Colonic mucosa (tissue), 4 donors: ENCODE measurements at regions not wholly inside any gene's neighbourhood (a gene's known extent, or its start where the extent isn't known, plus 50 kb on each side); places are given as distances from the start of the nearest gene placed in this dataset.

ENCODE experiments used
- DNase-seq: peaks from one replicate; pipeline ENCODE4 v3.0.0-alpha.2; 2020
- H3K27ac ChIP-seq: fragments of 200-600 bp; one replicate; pipeline ENCODE4 v1.8.0; 2021
- H3K27me3 ChIP-seq: fragments of 200-600 bp; one replicate; pipeline ENCODE4 v1.8.0; 2021
- H3K36me3 ChIP-seq: fragments of 200-600 bp; one replicate; pipeline ENCODE4 v1.8.0; 2021
- H3K4me1 ChIP-seq: fragments of 200-600 bp; one replicate; pipeline ENCODE4 v1.8.0; 2021; ENCODE audit warnings: mild to moderate bottlenecking
- H3K4me3 ChIP-seq: fragments of 200-600 bp; one replicate; pipeline ENCODE4 v1.8.0; 2021
- H3K9ac ChIP-seq, 2 donors: one replicate each; pipeline ENCODE4 v1.7.0; 2013; ENCODE audit warnings: control low read depth in 2 of 2, low read depth in 2 of 2, low read length in 2 of 2
- H3K9me3 ChIP-seq: fragments of 200-600 bp; one replicate; pipeline ENCODE4 v1.8.0; 2021
- intact Hi-C: fragments of 100-400 bp; cut with DNase I; formaldehyde crosslinking; loops from one replicate; pipeline ENCODE4 v1.14.1; 2022
- TF ChIP-seq, protein P1 (sequence below): fragments of 200-600 bp; IDR thresholded peaks from one replicate; pipeline ENCODE4 v1.8.0; 2022; ENCODE audit warnings: antibody characterized with exemption, mild to moderate bottlenecking
- donor health status: healthy.
- donor health status: DM: no; HTN: no; CAD: no.
- donor health status: DM: no; HTN: no; CAD: no.

DNA sequence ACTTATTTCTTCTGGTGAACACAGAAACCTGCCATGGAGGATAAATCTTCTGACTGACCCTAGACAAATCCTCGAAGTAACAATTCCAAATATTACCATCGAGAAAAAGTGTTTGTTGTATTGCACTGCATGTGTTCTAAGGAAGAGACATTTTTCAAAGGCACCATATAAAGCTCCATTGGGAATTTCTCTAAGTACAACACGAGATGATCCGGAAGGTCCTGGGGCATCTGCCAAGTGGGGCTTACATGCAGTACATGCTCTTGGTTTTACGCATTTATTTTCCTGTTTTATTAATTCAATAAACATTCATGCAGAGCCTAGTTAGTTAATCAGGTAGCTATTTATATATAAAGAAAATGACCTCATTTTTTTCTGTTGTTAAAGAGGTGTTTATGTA, 692.0 kb upstream of the IGFBP3 start:
- Histone ChIP-seq H3K27me3 (no peaks in the 10 kb centered on the region), H3K4me1 (no peaks in the 10 kb centered on the region), H3K27ac (no peak overlapping the region), H3K9me3 (no peaks in the 10 kb centered on the region), H3K36me3 (no peaks in the 10 kb centered on the region), H3K4me3 (no peak overlapping the region), H3K9ac (no peak overlapping the region)
- TF ChIP-seq, protein P1, sequence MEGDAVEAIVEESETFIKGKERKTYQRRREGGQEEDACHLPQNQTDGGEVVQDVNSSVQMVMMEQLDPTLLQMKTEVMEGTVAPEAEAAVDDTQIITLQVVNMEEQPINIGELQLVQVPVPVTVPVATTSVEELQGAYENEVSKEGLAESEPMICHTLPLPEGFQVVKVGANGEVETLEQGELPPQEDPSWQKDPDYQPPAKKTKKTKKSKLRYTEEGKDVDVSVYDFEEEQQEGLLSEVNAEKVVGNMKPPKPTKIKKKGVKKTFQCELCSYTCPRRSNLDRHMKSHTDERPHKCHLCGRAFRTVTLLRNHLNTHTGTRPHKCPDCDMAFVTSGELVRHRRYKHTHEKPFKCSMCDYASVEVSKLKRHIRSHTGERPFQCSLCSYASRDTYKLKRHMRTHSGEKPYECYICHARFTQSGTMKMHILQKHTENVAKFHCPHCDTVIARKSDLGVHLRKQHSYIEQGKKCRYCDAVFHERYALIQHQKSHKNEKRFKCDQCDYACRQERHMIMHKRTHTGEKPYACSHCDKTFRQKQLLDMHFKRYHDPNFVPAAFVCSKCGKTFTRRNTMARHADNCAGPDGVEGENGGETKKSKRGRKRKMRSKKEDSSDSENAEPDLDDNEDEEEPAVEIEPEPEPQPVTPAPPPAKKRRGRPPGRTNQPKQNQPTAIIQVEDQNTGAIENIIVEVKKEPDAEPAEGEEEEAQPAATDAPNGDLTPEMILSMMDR: no peak
- intact Hi-C loops: no loop called here
- DNase-seq: no peak

DNA sequence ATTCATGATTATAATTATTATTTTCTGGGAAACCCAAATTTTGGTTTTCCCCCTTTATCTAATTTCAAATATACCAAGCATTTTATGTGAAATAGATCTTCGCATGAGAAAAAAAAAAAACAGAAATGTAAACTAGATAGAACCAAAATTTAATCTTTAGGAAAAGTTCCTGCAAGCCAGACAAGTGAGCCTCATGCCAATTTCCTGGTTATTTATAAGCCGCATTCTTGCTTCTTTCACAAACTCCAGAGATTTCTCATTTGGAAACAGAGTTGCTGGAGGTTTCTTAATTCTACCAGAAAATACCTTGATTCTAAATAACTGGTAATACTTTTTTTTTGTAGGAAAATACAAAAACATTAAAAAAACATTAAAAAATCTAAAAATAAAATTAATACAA, 690.4 kb upstream of the IGFBP3 start:
- no peak for DNase-seq
- H3K27ac ChIP-seq: no peak overlapping the region
- H3K9me3 ChIP-seq: no peaks in the 10 kb centered on the region
- no peaks in the 10 kb centered on the region for H3K4me1 ChIP-seq
- no peak overlapping the region for H3K9ac ChIP-seq
- H3K36me3 ChIP-seq: no peaks in the 10 kb centered on the region
- no peaks in the 10 kb centered on the region for H3K27me3 ChIP-seq
- TF ChIP-seq, protein P1: no peak
- intact Hi-C loops: no loop called here
- no peak overlapping the region for H3K4me3 ChIP-seq

DNA sequence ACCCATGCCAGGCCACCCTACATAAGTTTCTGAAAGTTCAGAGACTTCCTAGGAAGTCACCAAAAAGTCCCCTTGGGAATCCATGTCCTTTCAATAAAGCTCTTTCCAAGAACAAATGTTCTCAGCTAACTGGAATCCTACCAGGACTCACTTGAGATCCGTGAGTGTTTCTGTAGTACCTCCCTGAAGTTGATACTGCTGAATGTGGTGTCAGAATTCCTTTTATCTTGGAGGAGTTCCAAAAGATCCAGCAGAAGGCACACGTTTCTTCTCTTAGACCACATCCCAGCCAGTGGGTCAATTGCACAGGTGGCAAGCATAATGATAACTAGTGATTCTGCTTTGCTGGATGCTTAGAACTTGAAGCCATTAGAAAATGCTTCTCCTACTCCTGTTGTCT, 689.7 kb upstream of the IGFBP3 start:
- DNase-seq: no peak
- no peak overlapping the region for H3K9ac ChIP-seq
- TF ChIP-seq, protein P1: no peak
- no peaks in the 10 kb centered on the region for H3K9me3 ChIP-seq
- H3K27ac ChIP-seq: no peak overlapping the region
- intact Hi-C loops: no loop called here
- H3K4me1 ChIP-seq: no peaks in the 10 kb centered on the region
- H3K4me3 ChIP-seq: no peak overlapping the region
- H3K36me3 ChIP-seq: no peaks in the 10 kb centered on the region
- no peaks in the 10 kb centered on the region for H3K27me3 ChIP-seq

DNA sequence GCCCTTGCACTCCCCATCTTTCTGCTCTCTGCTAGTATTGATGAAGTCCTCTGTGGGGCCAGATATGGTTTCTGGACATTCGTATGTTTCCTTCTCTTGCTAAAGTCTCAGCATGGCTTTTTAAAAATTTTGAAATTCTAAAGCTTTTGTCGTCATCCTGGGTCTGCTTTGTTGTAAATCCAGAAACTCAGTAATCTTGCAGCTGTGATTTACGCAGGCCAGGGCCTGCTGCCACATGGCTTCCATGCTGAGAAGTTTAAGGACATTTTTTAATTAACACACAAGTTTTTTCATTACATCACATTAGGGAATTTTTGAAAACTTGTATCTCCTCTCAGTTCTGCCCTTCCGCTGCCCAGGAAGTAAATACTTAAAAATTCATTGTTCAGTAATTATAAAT, 686.1 kb upstream of the IGFBP3 start:
- no peaks in the 10 kb centered on the region for H3K27me3 ChIP-seq
- H3K9me3 ChIP-seq: no peaks in the 10 kb centered on the region
- TF ChIP-seq, protein P1: no peak
- no peaks in the 10 kb centered on the region for H3K36me3 ChIP-seq
- no peak overlapping the region for H3K9ac ChIP-seq
- intact Hi-C loops: no loop called here
- no peaks in the 10 kb centered on the region for H3K4me1 ChIP-seq
- H3K4me3 ChIP-seq: no peak overlapping the region
- no peak overlapping the region for H3K27ac ChIP-seq
- DNase-seq: no peak

DNA sequence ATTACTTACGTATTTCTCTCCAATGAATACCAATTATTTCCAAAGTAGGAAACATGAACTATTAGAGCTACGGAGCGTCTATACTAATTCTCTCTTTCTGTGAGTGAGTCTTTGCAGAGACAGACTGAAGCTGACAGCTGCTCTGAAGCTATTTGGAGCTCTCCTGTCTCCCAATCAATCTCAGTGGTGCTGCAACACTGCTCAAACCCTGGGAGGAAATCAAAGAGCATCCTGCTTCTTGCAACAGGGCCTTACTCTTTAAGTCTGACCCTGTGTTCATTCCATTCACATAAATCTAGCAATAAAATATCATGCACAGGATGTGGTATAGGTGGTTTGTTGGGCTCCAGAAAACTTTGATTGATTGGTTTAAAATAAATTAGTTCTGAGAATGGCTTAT, 685.7 kb upstream of the IGFBP3 start:
- H3K4me3 ChIP-seq: no peak overlapping the region
- no peaks in the 10 kb centered on the region for H3K9me3 ChIP-seq
- no peak overlapping the region for H3K27ac ChIP-seq
- no peaks in the 10 kb centered on the region for H3K36me3 ChIP-seq
- no peak overlapping the region for H3K9ac ChIP-seq
- intact Hi-C loops: no loop called here
- H3K4me1 ChIP-seq: no peaks in the 10 kb centered on the region
- DNase-seq: no peak
- TF ChIP-seq, protein P1: no peak
- no peaks in the 10 kb centered on the region for H3K27me3 ChIP-seq

DNA sequence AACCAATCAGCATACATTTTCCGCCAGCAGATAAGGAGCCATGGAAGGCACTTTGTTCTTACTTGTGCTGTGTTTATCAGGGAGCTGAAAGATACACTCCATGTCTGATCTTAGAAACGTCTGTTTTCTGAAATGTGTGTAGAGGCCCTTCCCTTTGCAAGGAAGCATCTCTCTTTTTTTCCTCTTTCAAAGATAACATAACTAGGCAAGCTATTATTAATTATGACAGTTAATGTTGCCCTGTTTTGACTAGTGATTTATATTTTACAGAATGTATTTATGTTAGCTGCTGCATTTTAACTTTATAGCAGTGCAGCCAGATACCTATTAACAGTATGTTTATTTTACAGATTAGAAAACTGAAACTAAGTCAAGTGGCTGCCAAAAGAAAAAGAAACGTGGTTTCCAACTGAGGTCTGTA, 683.2 kb upstream of the IGFBP3 start:
- Histone ChIP-seq H3K4me1 (no peaks in the 10 kb centered on the region), H3K27ac (peak overlapping the region; percentile 4), H3K9ac (no peak overlapping the region), H3K4me3 (no peak overlapping the region), H3K36me3 (no peaks in the 10 kb centered on the region), H3K9me3 (no peaks in the 10 kb centered on the region), H3K27me3 (no peaks in the 10 kb centered on the region)
- TF ChIP-seq, protein P1: no peak
- intact Hi-C loops: no loop called here
- no peak for DNase-seq
